Germinal center (tissue), 1 donor: ENCODE measurements at regions not wholly inside any gene's neighbourhood (a gene's known extent, or its start where the extent isn't known, plus 50 kb on each side); places are given as distances from the start of the nearest gene placed in this dataset.

Experiments used
- DNase-seq: peaks from one replicate; pipeline ENCODE4 v3.0.0; 2012; ENCODE audit warnings: mixed read lengths, low spot score

DNA sequence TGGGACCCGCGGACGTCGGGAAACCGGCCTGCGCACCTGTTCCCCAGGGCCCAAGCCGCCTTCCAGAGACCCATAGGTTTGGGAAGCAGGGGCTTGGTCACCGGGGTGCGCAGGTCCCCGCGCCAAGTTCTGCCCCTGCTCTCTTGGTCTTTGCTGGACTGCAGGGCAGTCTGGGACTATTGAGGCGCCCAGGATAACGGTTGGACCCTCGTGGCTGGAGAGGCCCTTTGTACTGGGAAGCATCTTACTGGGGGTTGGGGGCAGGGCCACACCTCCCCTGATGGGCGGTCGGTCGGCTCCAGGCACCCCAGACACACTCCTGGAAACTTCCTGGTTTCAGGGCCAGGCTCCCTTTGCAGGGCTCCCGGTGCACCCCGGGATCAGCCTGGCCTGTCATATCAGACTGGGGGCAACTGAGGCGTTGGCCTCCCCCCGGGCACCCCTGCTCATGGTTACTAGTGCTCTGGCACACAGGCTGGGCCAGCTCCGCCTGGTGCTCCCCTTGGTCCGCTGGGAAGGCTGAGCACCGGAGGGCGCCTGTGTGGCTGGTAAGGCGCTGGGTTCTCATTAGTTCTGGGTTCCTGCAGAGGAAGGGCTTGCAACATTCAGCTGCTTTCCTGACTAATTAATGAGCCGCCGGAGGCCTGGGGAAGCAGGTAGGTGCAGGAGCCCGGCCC, 1250.5 kb downstream of the BRD1 start:
- DNase-seq = no peak

DNA sequence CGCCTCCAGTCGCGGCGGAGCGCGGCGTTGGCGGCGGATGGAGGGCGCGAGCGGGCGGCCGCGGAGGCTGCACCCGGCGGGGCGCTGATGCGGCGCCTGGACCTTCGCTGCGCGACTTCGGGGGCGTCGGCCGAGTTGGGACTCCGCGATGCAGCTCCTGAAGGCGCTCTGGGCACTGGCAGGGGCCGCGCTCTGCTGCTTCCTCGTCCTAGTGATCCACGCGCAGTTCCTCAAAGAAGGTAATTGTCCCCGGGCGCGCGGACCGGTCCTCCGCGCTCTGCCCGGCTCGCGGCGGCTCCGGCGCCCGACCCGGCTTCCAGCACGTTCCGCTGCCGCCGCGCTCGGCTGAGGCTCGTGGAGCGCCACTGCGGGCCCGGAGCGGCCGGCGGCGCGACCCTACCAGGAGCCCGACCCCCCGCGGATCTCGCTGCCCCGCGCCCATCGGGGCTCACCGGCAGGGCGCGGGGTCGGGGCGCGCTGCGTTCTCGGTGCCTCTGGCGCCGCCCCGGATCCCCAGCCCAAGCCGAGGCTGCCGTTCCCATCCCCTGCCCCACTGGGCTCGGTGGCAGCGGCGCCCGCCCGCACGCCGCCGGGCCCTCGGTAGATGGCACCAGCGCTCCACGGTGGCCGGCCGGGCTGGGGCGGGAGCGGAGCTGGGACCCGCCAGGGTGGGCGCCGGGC, 1251.2 kb downstream of the BRD1 start:
- peak; percentile 32 for DNase-seq

DNA sequence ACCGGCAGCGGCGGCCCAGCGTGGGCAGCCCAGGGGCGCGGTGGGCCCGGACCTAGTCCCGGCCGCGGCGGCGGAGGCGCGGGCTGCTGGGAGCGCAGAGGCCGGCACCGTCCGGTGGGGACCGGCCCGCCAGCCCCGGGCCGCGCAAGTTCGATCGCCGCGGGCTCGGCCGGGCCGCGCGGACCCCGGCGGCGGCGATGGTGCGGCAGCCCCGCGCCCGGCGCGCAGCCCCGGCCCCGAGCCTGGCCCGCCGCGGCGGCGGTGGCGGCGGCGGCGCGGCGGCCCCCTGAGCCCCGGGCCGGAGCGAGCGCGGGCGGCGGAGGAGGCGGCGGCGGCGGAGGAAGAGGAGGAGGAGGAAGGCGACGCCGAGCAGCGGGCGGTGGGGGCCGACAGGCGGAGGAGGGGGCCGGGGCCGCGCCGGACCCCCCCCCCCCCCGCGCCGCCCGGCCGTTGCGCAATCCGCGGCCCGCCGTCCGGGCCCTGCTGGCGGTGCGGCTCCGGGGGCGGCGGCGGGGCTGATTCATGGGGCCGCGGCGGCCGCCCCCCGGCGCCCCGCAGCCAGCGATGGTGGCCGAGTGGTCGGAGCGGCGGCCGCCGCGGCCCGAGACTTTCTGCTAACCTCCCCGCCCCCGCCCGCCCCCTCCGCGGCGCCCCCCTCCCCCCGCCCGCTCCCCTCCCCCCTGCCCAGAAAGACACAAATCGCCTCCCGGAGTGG, 1251.9 kb downstream of the BRD1 start:
- DNase-seq = no peak

DNA sequence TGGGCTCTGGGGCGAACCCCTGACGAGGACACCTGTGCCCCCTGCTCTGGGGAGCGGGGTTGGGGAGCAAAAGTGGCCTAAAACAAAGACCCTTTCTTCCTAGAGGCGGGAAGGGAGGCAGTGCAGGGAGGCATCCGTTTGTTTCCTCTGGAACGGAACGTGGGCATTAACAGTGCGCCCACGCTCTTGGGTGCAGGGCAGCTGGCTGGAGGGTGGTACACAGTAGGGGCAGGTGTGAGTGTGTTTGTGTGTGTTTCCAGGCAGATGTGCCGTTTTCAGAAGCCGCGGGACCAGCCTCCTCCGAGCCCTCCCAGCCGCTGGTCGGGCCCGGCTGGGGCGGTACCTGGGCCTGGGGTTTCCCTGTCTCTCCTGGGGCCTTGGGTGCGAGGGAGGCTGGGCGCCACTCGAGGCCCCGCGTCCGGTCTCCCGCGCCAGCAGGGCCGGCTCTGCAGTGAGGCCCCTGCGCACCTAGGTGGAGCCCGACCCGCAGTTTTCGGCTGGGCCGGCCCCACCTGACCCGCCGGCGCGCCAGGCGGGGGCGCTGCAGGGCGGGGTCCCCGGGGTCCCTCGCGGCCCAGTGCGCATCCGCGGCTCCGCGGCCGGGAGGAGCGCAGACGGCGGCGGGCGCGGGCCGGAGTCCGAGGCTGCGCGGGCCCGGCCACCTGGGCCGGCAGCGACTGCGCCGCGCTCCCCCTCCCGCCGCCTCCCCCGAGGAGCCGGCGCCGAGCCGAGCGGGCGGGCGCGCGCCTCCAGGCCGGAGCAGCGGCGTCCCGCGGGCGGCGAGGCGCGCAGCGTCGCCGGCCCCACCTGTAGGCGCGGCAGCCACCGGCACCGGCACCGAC, 1252.7 kb downstream of the BRD1 start:
- peak; percentile 76 for DNase-seq

DNA sequence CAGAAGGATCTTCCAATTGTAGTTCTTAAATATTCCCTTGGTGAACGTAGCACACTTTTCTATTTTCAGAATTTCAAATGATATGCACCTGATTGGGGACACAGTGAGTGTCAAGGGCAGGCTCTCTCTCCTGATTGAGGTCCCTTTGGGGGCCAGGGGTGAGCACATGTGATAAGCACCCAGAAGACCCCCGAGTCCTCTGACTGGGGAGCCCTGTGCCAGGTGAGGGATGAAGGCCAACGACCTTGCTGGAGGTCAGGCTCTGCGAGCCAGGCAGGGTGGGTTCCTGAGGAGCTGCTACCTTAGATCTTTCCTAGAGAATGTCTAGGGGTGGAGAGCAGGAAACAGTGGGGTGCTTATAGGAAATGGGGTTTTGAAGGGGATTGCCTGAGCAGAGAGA, 1253.9 kb downstream of the BRD1 start:
- DNase-seq = no peak

DNA sequence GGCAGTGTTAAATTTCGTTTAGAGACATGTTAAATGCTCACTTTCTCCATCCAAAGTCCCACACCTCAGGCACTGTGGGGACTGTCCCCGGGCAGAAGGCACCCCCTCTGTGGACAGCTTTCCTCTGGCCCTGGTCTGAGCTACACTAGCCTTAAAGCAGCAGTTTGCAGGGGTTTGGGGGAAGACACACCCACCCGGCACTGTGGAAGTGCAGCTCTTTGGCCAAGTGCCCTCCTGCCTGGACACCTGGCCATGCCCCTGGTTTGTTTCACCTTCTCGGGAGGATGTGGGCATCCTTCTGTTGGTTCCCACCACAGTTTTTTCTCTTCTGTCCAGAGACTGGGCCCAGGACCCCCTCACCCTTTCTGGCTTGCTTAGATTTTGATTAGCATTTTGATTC, 1254.7 kb downstream of the BRD1 start:
- no peak for DNase-seq

DNA sequence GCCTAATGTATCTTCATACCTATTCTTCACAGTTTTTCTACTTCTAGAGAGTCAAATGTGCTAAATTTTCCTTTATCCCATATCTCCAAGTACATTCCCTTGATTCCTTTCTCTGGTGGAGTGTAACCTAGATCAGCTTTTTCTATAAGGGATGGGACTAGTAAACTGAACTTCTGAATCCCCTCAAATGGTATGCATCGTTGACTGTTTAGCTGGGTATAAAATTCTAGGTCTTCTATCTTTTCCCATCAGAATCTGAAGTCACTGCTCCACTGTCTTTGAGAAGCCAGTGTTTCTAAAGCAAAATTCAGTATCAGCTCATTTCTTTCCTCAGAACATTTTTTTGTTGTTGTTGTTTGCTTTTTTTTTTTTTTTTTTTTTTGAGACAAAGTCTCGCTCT, 1256.8 kb downstream of the BRD1 start:
- no peak for DNase-seq

DNA sequence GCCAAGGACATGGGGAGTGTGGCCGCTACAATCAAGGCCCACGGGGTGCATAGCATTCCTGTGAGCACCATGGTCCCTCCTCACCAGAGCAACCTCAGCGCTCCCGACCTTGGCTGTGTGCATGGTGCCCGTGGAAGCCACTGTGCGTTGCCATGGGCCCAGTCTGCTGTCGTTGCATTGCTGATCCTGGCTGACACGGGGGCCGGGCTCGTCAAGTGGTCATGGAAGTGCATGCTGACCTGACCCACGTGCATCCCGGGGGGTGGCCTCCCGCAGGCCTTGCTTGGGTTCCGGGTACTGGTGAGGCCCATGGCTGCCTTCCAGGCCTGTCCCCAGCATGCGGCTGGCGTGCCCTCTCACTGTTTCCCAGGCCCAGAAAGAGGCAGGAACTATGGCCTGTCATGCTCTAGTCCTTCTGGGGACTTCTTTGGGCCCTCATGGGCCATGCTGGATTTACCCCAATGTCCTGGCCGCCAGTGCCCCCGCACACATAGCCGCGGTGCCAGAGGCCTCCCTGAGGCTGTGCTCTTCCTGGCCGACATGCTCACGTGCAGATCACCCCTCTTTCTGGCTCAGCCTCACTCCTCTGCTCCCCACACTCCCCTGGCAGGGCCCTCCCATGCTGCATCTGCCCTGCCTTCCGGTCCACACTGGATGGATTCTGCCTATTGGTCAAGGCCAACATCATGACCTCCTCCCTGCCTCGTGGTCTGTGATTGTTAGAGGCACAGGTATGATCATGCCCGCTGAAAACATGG, 1258.0 kb downstream of the BRD1 start:
- no peak for DNase-seq

DNA sequence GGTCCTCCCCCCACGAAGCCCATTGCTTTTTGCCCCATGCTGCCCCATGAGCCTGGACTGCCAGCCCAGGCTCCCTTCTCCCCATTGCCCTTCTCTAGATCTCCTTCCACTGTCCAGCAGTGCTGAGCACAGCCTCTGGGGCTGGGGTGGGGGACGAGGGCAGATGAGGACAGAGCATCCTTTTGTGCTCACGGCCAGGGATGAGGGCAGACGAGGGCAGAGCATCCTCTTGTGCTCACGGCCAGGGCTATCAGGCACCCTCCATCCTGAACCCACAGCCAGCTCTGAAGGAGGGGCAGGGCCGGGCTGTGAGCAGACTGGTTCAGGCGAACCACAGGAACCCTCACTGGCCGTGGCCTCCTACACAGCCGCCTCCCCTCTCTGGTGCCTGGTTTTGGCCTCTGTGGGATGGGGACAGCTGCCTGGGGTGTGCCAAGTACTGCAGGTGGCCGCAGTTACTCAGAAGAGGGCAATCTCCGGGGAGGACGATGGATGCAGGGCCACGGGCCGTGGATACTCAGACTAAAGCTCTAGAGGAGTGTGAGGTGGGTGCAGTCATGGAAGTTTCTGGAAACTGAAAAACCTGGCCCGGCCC, 1258.8 kb downstream of the BRD1 start:
- DNase-seq = no peak

DNA sequence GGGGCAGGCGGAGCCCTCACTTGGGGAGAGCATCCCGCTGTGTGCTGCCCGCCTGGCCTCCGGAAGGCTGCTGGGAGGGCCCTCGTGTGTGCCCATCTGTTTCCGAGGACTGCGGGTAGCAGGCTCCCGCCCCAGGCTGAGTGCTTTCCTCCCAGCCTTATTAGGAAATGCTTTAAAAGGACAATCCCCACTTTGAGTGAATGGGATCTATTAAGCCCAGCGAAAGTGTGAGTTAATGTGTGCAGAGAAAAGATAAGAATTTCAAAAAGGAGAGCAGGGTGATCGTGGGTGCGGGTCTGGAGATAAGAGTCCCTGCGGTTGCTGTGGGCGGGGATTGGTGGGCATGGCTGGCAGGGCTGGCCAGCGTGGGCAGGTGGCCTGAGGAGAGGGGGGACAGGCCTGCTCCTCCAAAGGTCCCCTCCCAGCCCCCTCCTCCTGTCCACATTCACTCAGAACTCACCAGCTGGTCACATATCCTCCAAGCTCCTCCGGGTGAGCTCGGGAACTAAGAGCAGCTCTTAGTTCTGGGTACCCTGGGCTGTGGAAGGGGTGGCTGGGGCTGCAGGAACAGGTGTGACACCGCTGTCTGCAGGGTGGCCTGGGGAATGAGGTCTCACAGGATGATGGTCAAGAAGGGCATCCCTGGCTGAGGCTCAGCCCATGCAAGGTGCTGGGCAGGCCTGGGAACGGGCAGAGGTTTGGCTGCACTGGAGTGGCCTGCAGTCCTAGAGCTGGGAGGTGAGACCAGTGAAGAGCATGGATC, 1260.3 kb downstream of the BRD1 start:
- no peak for DNase-seq

DNA sequence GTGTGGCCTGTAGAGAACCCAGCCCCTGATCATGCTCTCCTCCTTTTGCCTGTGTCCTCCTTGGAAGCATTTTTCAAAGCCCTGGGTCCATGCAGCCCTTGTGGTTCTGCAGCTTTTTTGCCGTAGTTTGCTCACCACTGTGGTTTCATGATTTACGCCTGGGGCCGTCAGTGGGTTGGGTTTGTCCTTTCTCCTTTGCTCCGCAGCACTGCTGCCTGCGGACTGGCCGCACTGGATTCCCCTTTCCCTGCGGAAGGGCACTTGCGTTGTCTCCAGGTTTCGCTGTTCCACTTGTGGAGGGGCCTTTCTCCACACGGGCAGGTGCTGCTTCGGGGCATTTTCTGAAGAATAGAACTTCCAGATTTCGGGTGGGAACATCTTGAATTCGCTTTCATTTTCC, 1260.9 kb downstream of the BRD1 start:
- DNase-seq = no peak

DNA sequence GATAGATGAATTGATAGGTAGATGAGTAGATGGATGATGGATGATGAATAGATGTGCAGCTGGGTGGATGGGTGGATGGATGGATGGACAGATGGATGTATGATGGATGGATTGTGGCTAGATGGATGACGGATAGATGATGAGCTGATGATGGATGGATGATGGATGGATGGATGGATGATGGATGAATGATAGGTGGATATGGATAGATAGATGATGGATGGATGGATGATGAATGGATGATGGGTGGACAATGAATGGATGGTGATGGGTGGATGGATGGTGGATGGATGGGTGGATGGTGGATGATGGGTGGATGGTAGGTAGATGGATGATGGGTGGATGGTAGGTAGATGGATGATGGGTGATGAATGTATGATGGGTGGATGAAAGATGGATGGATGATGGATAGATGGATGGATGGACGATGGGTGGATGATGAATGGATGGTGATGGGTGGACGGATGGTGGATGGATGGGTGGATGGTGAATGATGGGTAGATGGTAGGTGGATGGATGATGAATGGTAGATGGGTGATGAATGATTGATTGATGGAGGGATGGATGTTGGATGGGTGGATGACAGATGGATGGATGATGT, 1261.7 kb downstream of the BRD1 start:
- DNase-seq = no peak

DNA sequence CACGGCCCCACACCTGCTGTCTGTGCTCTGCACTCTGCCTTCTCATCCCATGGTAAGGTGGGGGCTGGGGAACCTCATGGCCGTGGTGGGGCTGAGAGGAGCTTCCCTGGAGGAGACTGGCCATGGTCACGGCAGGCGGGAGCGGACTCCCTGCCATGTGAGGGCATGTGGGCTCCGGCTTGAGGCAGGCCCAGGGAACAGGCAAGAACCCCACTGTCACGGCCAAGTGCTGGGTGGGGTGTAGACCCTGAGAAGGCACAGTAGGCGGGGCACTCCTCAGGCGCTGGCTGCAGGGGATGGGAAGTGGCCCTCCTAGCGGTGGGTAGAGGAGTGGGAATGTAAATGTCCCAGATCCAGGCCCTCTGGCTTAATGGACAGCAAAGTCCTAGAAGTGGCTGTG, 1262.7 kb downstream of the BRD1 start:
- DNase-seq = no peak

DNA sequence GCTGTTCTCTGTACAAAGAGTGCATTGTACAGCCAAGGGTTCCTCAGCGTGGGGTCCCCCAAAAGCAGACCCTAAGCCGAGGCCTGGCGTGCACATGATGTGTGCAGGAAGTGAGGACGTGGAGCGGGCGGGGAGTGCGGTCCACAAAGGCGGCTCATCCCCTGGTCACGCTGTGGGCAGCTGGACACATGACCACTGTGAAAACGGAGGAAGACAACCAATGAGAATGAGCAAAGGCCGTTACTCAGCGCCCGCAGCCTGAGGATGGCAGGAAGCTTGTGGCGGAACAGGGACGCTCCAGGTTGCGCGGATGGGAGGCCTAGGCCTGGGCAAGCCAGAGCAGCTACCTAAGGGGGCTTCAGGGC, 1263.7 kb downstream of the BRD1 start:
- DNase-seq = no peak

DNA sequence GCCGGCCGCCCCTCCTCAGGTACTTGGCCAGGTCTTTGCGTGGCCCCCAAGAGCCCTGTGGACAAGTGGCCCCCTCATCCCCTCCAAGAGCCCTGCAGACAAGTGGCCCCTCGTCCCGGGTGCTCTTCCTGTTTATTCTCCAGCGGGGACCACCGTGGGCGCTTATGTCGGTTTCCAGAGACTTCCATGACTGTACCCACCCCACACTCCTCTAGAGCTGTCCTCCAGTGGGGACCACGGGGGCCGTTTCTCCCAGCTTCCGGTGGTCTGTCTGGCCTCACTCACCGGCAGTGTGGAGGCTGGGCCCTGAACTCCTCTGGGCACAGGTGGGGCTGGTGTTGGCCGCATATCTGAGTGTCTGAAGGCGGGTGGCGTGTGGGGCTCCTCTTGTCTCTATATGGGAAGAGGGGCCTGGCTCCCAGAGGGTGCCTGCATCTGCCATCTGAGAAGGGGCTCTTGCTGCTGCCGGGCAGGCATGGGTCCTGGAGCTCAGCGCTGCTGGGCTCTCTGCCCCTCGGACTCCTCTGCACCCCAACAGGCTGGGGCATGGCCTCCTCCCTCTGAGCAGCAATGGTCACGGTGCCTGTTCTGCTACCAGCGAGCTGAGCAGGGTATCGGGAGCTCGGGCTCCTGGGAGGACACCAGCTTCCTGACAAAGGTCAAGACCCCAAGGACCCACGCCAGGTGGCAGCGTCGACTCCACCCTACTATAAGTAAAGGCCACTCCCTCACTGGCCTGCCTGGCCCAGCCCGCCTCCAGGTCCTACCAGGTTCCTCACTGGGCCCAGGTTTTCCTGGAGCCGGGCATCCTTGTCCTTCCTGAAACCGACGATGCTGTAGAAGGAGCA, 1264.3 kb downstream of the BRD1 start:
- no peak for DNase-seq

DNA sequence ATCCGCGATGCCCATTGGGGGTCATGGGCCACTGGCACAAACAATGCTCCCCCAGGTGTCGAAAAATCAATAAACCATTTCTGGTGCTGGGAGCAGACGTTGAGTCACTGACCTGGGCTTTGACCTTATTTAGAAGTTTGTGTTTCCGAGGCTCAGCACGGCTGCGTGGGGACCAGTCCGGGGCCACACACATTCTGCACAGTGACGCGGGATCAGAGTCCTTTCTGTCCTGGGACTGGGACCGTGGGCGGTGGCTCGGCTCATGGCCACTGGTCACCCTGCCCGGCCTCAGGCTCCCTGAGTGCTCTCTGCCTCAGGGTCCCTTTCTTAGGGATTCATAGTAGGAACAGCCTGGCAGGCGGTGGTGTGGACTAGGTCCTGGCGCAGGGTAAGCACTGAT, 1266.0 kb downstream of the BRD1 start:
- no peak for DNase-seq

DNA sequence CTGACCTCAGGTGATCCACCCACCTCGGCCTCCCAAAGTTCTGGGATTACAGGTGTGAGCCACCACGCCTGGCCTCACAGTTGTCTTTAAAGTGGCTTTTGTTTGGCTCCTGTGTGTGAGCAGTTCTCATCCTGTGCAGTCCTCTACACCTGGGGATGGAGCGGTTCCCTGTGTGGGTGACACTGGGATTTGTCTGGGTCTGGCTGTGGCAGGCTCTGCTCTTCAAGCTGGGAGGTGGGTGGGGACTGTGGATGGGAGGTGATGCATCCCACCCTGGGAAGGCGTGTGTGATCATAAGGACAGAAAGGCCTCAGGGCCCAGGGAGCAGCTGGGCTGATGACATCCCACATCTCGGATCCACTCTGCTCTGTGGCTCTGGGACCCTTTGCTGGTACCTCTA, 1266.8 kb downstream of the BRD1 start:
- DNase-seq = no peak

DNA sequence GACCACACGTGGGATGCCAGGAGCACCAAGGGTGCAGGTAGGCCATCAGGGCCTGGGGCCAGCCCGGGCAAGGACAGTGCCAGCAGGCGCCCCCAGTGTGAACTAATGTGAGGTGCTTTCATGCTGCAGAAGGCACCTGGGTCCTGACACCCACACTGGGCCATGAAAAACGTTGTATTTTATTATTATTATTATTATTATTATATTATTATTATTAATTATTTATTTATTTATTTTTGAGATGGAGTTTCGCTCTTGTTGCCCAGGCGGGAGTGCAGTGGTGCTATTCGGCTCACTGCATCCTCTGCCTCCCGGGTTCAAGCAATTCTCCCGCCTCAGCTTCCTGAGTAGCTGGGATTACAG, 1267.3 kb downstream of the BRD1 start:
- no peak for DNase-seq

DNA sequence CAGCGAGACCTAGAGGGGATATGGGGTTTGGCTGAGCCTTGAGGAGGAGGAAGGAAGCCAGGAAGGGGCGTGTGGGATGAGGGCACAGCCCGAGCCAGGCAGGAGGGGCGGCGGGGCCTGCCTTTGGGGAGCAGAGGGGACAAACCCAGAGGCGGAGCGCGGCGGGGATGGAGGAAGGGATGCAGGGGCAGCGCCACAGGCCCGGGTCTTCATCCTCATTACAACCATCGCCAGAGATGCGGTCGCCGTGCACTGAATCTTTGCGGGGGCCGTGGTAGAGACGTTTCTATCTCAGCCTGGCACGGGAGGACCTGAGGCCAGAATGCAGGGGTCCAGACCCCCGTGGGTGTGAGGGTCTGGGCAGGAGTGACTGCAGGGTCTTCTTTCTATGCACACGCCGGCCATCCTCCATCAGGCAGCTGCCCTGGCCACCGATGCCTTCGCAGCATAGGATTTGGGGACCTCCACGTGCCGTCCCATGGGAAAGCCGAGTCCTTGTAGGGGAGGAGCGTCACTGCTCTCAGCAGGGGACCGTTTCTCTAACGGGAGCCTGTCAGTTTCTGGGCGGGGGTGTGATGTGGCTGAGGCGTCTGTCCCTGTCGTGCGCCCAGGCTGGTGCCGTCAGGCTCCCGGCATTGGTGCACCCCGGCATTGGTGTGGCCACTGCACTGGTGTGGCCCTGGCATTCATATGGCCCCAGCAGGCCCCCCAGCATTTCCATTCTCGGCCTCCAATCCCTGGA, 1267.9 kb downstream of the BRD1 start:
- no peak for DNase-seq
